GM12878 (cell line): ENCODE measurements at regions not wholly inside any gene's neighbourhood (a gene's known extent, or its start where the extent isn't known, plus 50 kb on each side); places are given as distances from the start of the nearest gene placed in this dataset.

Experiments used
- ATAC-seq: fragments of 200-7000 bp; cut with Tn5 transposase; 3 replicates; pipeline ENCODE4 v1.9.1; 2020; ENCODE audit warnings: mild to moderate bottlenecking, moderate library complexity
- BruUV-seq: library from RNA; stranded (reverse); fragments of 400-500 nt; replicated peaks from 2 replicates; lab custom pipeline; 2021; lab: Mats Ljungman, UMichigan
- CTCF ChIA-PET: fragments of 300-600 bp; sonication (Branson Sonifier 250); formaldehyde crosslinking; extraction: SDS; loops from one replicate; lab custom pipeline; 2021; ENCODE audit warnings: inconsistent platforms; lab: Yijun Ruan, JAX
- POLR2A ChIA-PET: fragments of 350-600 bp; formaldehyde crosslinking; extraction: SDS; loops from one replicate; lab custom pipeline; 2021; ENCODE audit warnings: inconsistent platforms; lab: Charles Lee
- RAD21 ChIA-PET: fragments of 300-600 bp; sonication (Branson Sonifier 250); formaldehyde crosslinking; loops from one replicate; lab custom pipeline; 2023; ENCODE audit warnings: antibody characterized with exemption; ENCODE audit not compliant: unreplicated experiment; lab: Charles Lee
- SMC1A ChIA-PET: fragments of 300-600 bp; sonication (Branson Sonifier 250); formaldehyde crosslinking; loops from one replicate; lab custom pipeline; 2023; ENCODE audit not compliant: unreplicated experiment, uncharacterized antibody; lab: Charles Lee
- DNase-seq: peaks from one replicate; pipeline ENCODE4 v3.0.0-alpha.2; 2011; ENCODE audit warnings: low read depth, low spot score
- FAIRE-seq: peaks from 3 replicates; lab custom pipeline; 2011; peaks lifted over from hg19 to GRCh38; lab: Jason Lieb, UNC
- H2AFZ ChIP-seq: 2 replicates; pipeline ENCODE4 v1.6.0; 2011; ENCODE audit warnings: low read depth, low read length, control low read depth; ENCODE audit not compliant: control insufficient read depth
- H3K27ac ChIP-seq: 2 replicates; pipeline ENCODE4 v1.5.1; 2011; ENCODE audit warnings: control low read depth; ENCODE audit not compliant: control insufficient read depth, insufficient read depth
- H3K27me3 ChIP-seq, 2 experiments: replicated peaks in 1 of 2; 2 replicates each; pipeline versions ENCODE4 v1.6.0 to v1.6.1; 2011; ENCODE audit warnings: low read length in 1 of 2; ENCODE audit not compliant: control insufficient read depth in 2 of 2, insufficient read depth in 2 of 2
- H3K36me3 ChIP-seq, 2 experiments: 2 replicates each; pipeline ENCODE4 v1.5.1; 2011; ENCODE audit warnings: low read length in 1 of 2; ENCODE audit not compliant: control insufficient read depth in 2 of 2, insufficient read depth in 2 of 2
- H3K4me1 ChIP-seq: 2 replicates; pipeline ENCODE4 v1.6.1; 2011; ENCODE audit warnings: mild to moderate bottlenecking, low read length, moderate library complexity, mixed read lengths; ENCODE audit not compliant: control insufficient read depth, insufficient read depth
- H3K4me2 ChIP-seq: 2 replicates; pipeline ENCODE4 v1.6.0; 2011; ENCODE audit warnings: control low read depth; ENCODE audit not compliant: control insufficient read depth, insufficient read depth
- H3K4me3 ChIP-seq: fragments of 200-600 bp; sonication (generic); 2 replicates; pipeline ENCODE4 v1.5.1; 2016
- H3K79me2 ChIP-seq: 2 replicates; pipeline ENCODE4 v1.6.0; 2011; ENCODE audit warnings: low read length; ENCODE audit not compliant: control insufficient read depth, insufficient read depth
- H3K9ac ChIP-seq: 2 replicates; pipeline ENCODE4 v1.8.0; 2011; ENCODE audit warnings: low read length, control low read depth, mixed read lengths; ENCODE audit not compliant: control insufficient read depth, insufficient read depth
- H3K9me3 ChIP-seq: replicated peaks from 3 replicates; pipeline ENCODE4 v1.5.1; 2011; ENCODE audit warnings: mild to moderate bottlenecking, low read length; ENCODE audit not compliant: control insufficient read depth, insufficient read depth
- H4K20me1 ChIP-seq: 2 replicates; pipeline ENCODE4 v1.6.0; 2011; ENCODE audit not compliant: control insufficient read depth, insufficient read depth
- ATF7 ChIP-seq: fragments of 450-650 bp; IDR thresholded peaks from 2 replicates; pipeline ENCODE4 v1.6.1; 2016; ENCODE audit warnings: low read depth, mild to moderate bottlenecking
- BRCA1 ChIP-seq: IDR thresholded peaks from 2 replicates; pipeline ENCODE4 v1.6.1; 2011; ENCODE audit warnings: low read depth, low read length, improper control_type of control experiment
- HSF1 ChIP-seq: fragments of 150-350 bp; IDR thresholded peaks from 2 replicates; pipeline ENCODE4 v1.6.1; 2014; ENCODE audit warnings: mild to moderate bottlenecking, low read depth, low read length
- KAT2A ChIP-seq: conservative IDR thresholded peaks from 2 replicates; pipeline ENCODE4 v1.6.1; 2011; ENCODE audit warnings: low read depth, low read length; ENCODE audit not compliant: control insufficient read depth
- MXI1 ChIP-seq: fragments of 150-350 bp; IDR thresholded peaks from 2 replicates; pipeline ENCODE4 v1.6.1; 2011; ENCODE audit warnings: low read depth, mild to moderate bottlenecking, inconsistent platforms, low read length, improper control_type of control experiment
- NR2F1 ChIP-seq: fragments of 450-650 bp; conservative IDR thresholded peaks from 2 replicates; pipeline ENCODE4 v1.6.1; 2017; ENCODE audit warnings: mild to moderate bottlenecking
- POU2F2 ChIP-seq: IDR thresholded peaks from 3 replicates; pipeline ENCODE4 v1.6.1; 2011; ENCODE audit warnings: low read depth, mild to moderate bottlenecking, low read length, borderline replicate concordance
- RAD21 ChIP-seq: IDR thresholded peaks from 2 replicates; pipeline ENCODE4 v1.6.1; 2011; ENCODE audit warnings: mild to moderate bottlenecking, low read depth, low read length, moderate library complexity; ENCODE audit not compliant: insufficient read depth
- RFX5 ChIP-seq: IDR thresholded peaks from 2 replicates; pipeline ENCODE4 v1.6.1; 2011; ENCODE audit warnings: low read depth, low read length, improper control_type of control experiment
- SRF ChIP-seq, 2 experiments: IDR thresholded peaks; 2 replicates each; pipeline ENCODE4 v1.6.1; 2011; ENCODE audit warnings: low read depth in 2 of 2, low read length in 2 of 2, mild to moderate bottlenecking in 1 of 2, moderate library complexity in 1 of 2
- SUPT20H ChIP-seq: IDR thresholded peaks from 2 replicates; pipeline ENCODE4 v1.6.1; 2011; ENCODE audit warnings: low read depth, mild to moderate bottlenecking, low read length, moderate library complexity, borderline replicate concordance; ENCODE audit not compliant: control insufficient read depth
- ZNF622 ChIP-seq: fragments of 450-650 bp; IDR thresholded peaks from 2 replicates; pipeline ENCODE4 v1.6.1; 2017; ENCODE audit warnings: mild to moderate bottlenecking, inconsistent platforms
- WGBS: methylation state at CpG from one replicate; pipeline ENCODE4 v1.1.6; 2016; ENCODE audit warnings: low lambda C conversion rate; ENCODE audit not compliant: insufficient replicate concordance, insufficient coverage; ENCODE audit errors: missing lambda C conversion rate; 5-methylcytosine and 5-hydroxymethylcytosine counted together
- in situ Hi-C: fragments of 300-500 bp; cut with MboI; formaldehyde crosslinking; loops from 9 replicates; pipeline ENCODE4 v1.14.3; 2018; ENCODE audit warnings: mixed read lengths
- intact Hi-C: fragments of 100-400 bp; cut with micrococcal nuclease; formaldehyde crosslinking; loops from one replicate; pipeline ENCODE4 v1.14.2; 2022; ENCODE audit not compliant: unreplicated experiment

DNA sequence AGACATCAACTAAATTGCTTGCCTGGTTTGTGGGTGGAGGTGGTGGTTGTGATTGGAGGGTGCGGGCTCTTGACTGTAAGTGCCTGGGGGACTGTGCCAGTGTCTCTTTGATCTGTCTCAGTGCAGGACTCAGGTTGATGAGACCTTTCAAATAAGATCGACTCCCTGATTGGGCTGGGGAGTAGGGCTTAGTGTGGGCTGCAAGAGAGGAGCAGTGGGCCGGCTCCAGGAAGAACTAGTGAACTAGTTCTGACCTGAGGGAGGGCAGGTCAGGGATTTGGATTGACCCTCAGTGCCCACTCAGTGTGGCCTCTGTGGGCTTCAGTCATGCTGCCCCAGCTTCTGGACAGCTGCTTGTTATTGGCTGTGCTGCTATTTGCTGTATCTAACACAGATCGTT is 130.6 kb upstream of the CACNA1E start:
- Histone ChIP-seq H3K9ac (no peak overlapping the region), H2AFZ (no peak overlapping the region), H3K4me3 (no peak overlapping the region), H3K27me3 (peaks cover 0 to under 1% of the 10 kb centered on the region in 2 experiments; a peak in 1 of 4 replicates), H4K20me1 (no peaks in the 10 kb centered on the region), H3K4me1 (no peaks in the 10 kb centered on the region), H3K79me2 (no peaks in the 10 kb centered on the region), H3K27ac (no peak overlapping the region), H3K4me2 (no peak overlapping the region), H3K9me3 (no peaks in the 10 kb centered on the region), H3K36me3 (no peaks in the 10 kb centered on the region)
- ATAC-seq (no peak), FAIRE-seq (no peak), DNase-seq (no peak)
- ChIA-PET SMC1A (interaction anchor here (1.6 kb wide), 1 partner anchor 9 kb away, joined by 3 read pairs; no protein-coding TSS in a partner anchor), RAD21 (no interaction called here), POLR2A (no interaction called here), CTCF (interaction anchor here (0.5 kb wide), 1 partner anchor 36 kb away, joined by 4 read pairs; no protein-coding TSS in a partner anchor)
- TF ChIP-seq BRCA1 (no peak), HSF1 (no peak), KAT2A (no peak), ATF7 (no peak), SRF (IDR thresholded peaks at IDR 0.05; ENCODE audit: low read depth in 2 of 2, low read length in 2 of 2) (no peak), RFX5 (no peak), SUPT20H (no peak), POU2F2 (no peak), ZNF622 (no peak), NR2F1 (no peak), RAD21 (no peak), MXI1 (no peak)
- intact Hi-C loops (no loop called here), in situ Hi-C loops (no loop called here)
- 29% methylated on average over 4 of the region's 4 CpGs for WGBS
- no TSS peak for BruUV-seq
